Trophoblast cell (in vitro differentiated cells and primary cell): ENCODE measurements at regions not wholly inside any gene's neighbourhood (a gene's known extent, or its start where the extent isn't known, plus 50 kb on each side); places are given as distances from the start of the nearest gene placed in this dataset.

Source experiments
- DNase-seq, 2 donors: peaks; one replicate each; pipeline ENCODE4 v3.0.0-alpha.2; 2016
- H2AFZ ChIP-seq: 2 replicates; pipeline ENCODE4 v1.6.1; 2013; ENCODE audit warnings: low read length, moderate library complexity, mild to moderate bottlenecking; ENCODE audit not compliant: insufficient read depth, poor library complexity
- H2AK5ac ChIP-seq: 2 replicates; pipeline ENCODE4 v1.6.1; 2013; ENCODE audit warnings: mild to moderate bottlenecking, low read length
- H2BK120ac ChIP-seq: 2 replicates; pipeline ENCODE4 v1.6.1; 2013; ENCODE audit warnings: low read length, mild to moderate bottlenecking, moderate library complexity; ENCODE audit not compliant: insufficient read depth, poor library complexity
- H2BK12ac ChIP-seq: 2 replicates; pipeline ENCODE4 v1.6.1; 2013; ENCODE audit warnings: mild to moderate bottlenecking, low read length, moderate library complexity
- H2BK5ac ChIP-seq: 2 replicates; pipeline ENCODE4 v1.6.1; 2013; ENCODE audit warnings: low read length, low read depth, moderate library complexity, mild to moderate bottlenecking; ENCODE audit not compliant: poor library complexity
- H3K14ac ChIP-seq: 2 replicates; pipeline ENCODE4 v1.6.1; 2013; ENCODE audit warnings: mild to moderate bottlenecking, low read length
- H3K18ac ChIP-seq: 2 replicates; pipeline ENCODE4 v1.6.1; 2013; ENCODE audit warnings: mild to moderate bottlenecking, low read length
- H3K23ac ChIP-seq: 2 replicates; pipeline ENCODE4 v1.6.1; 2013; ENCODE audit warnings: low read length
- H3K27ac ChIP-seq: 2 replicates; pipeline ENCODE4 v1.5.1; 2013; ENCODE audit warnings: low read depth, mild to moderate bottlenecking, inconsistent platforms, low read length, moderate library complexity
- H3K27me3 ChIP-seq: 2 replicates; pipeline ENCODE4 v1.6.1; 2013; ENCODE audit warnings: inconsistent platforms, mild to moderate bottlenecking, low read length, moderate library complexity; ENCODE audit not compliant: insufficient read depth
- H3K36me3 ChIP-seq, 2 experiments: 1 replicate in 1 of 2; 2 replicates in 1 of 2; pipeline ENCODE4 v1.6.1; 2013; ENCODE audit warnings: low read length in 2 of 2, mild to moderate bottlenecking in 2 of 2, moderate library complexity in 1 of 2; ENCODE audit not compliant: insufficient read depth in 2 of 2, control insufficient read depth in 1 of 2
- H3K4ac ChIP-seq: 2 replicates; pipeline ENCODE4 v1.6.1; 2013; ENCODE audit warnings: low read depth, mild to moderate bottlenecking, low read length, moderate library complexity
- H3K4me1 ChIP-seq, 2 experiments: 1 replicate in 1 of 2; 2 replicates in 1 of 2; pipeline ENCODE4 v1.6.1; 2013; ENCODE audit warnings: low read length in 2 of 2, mild to moderate bottlenecking in 2 of 2, moderate library complexity in 1 of 2; ENCODE audit not compliant: insufficient read depth in 2 of 2, control insufficient read depth in 1 of 2
- H3K4me2 ChIP-seq: 2 replicates; pipeline ENCODE4 v1.6.1; 2013; ENCODE audit warnings: inconsistent platforms, mild to moderate bottlenecking, low read length, moderate library complexity
- H3K4me3 ChIP-seq: 2 replicates; pipeline ENCODE4 v1.5.1; 2013; ENCODE audit warnings: mild to moderate bottlenecking, low read depth, low read length, inconsistent platforms
- H3K79me1 ChIP-seq: one replicate; pipeline ENCODE4 v1.6.1; 2013; ENCODE audit warnings: low read length
- H3K79me2 ChIP-seq: 2 replicates; pipeline ENCODE4 v1.6.1; 2013; ENCODE audit warnings: low read length, mild to moderate bottlenecking; ENCODE audit not compliant: control insufficient read depth, insufficient read depth, poor library complexity
- H3K9ac ChIP-seq: 2 replicates; pipeline ENCODE4 v1.6.1; 2013; ENCODE audit warnings: mild to moderate bottlenecking, low read length
- H3K9me3 ChIP-seq: 2 replicates; pipeline ENCODE4 v1.6.1; 2013; ENCODE audit warnings: low read depth, mild to moderate bottlenecking, control low read depth, inconsistent platforms, low read length; ENCODE audit not compliant: insufficient read depth
- H4K12ac ChIP-seq: 2 replicates; pipeline ENCODE4 v1.6.1; 2013; ENCODE audit warnings: low read depth, mild to moderate bottlenecking, low read length, moderate library complexity
- H4K8ac ChIP-seq: 2 replicates; pipeline ENCODE4 v1.6.1; 2013; ENCODE audit warnings: low read depth, mild to moderate bottlenecking, low read length, moderate library complexity
- H4K91ac ChIP-seq: one replicate; pipeline ENCODE4 v1.6.1; 2013; ENCODE audit warnings: low read depth, mild to moderate bottlenecking, low read length, moderate library complexity
- WGBS: extraction: QIAGEN DNeasy Blood & Tissue Kit; methylation state at CpG from one replicate; pipeline ENCODE4 v1.1.7; 2013; ENCODE audit warnings: missing lambda C conversion rate; ENCODE audit not compliant: insufficient read length, insufficient coverage; ENCODE audit errors: extremely low coverage; 5-methylcytosine and 5-hydroxymethylcytosine counted together

GRCh38 chr7:42746214-42746613, 165.7 kb downstream of the C7orf25 start:
- Histone ChIP-seq H3K9me3 (peaks cover 1% of the 10 kb centered on the region), H4K91ac (no peak overlapping the region), H3K27ac (no peak overlapping the region), H3K79me2 (no peaks in the 10 kb centered on the region), H3K23ac (no peak overlapping the region), H3K18ac (no peak overlapping the region), H3K4ac (no peak overlapping the region), H3K9ac (no peak overlapping the region), H3K27me3 (no peaks in the 10 kb centered on the region), H3K36me3 (no peaks in the 10 kb centered on the region), H2BK120ac (no peak overlapping the region), H3K14ac (no peak overlapping the region), H3K79me1 (no peaks in the 10 kb centered on the region), H2BK12ac (no peak overlapping the region), H3K4me1 (no peaks in the 10 kb centered on the region), H4K8ac (no peak overlapping the region), H3K4me2 (no peak overlapping the region), H2AFZ (no peak overlapping the region), H2BK5ac (no peak overlapping the region), H2AK5ac (no peak overlapping the region), H4K12ac (no peak overlapping the region), H3K4me3 (no peak overlapping the region)
- DNase-seq: no peak
- WGBS: no CpG with 5 or more reads among the region's 2 CpGs

GRCh38 chr7:42745357-42746059, 166.4 kb downstream of the C7orf25 start:
- no peaks in the 10 kb centered on the region for H3K79me2 ChIP-seq
- H3K27ac ChIP-seq: no peak overlapping the region
- H4K8ac ChIP-seq: no peak overlapping the region
- H2BK120ac ChIP-seq: no peak overlapping the region
- no peak overlapping the region for H3K4me2 ChIP-seq
- H2AK5ac ChIP-seq: no peak overlapping the region
- peak in 1 of 2 donors; percentile 60 for DNase-seq
- H3K9ac ChIP-seq: no peak overlapping the region
- H2AFZ ChIP-seq: no peak overlapping the region
- H4K12ac ChIP-seq: no peak overlapping the region
- H3K18ac ChIP-seq: no peak overlapping the region
- peaks cover 1% of the 10 kb centered on the region for H3K9me3 ChIP-seq
- no peak overlapping the region for H3K14ac ChIP-seq
- no peaks in the 10 kb centered on the region for H3K36me3 ChIP-seq
- no peaks in the 10 kb centered on the region for H3K27me3 ChIP-seq
- H4K91ac ChIP-seq: no peak overlapping the region
- H3K4me3 ChIP-seq: no peak overlapping the region
- H3K23ac ChIP-seq: no peak overlapping the region
- H3K4me1 ChIP-seq: no peaks in the 10 kb centered on the region
- no CpG with 5 or more reads among the region's 3 CpGs for WGBS
- H3K4ac ChIP-seq: no peak overlapping the region
- no peaks in the 10 kb centered on the region for H3K79me1 ChIP-seq
- H2BK12ac ChIP-seq: no peak overlapping the region
- H2BK5ac ChIP-seq: no peak overlapping the region

- Histone ChIP-seq H2BK12ac (no peak overlapping the region), H4K8ac (no peak overlapping the region), H4K91ac (no peak overlapping the region), H3K27ac (no peak overlapping the region), H3K4me1 (no peaks in the 10 kb centered on the region), H2BK5ac (no peak overlapping the region), H3K9me3 (peaks cover 1% of the 10 kb centered on the region), H3K27me3 (no peaks in the 10 kb centered on the region), H3K4ac (no peak overlapping the region), H2BK120ac (no peak overlapping the region), H3K4me3 (no peak overlapping the region), H3K36me3 (no peaks in the 10 kb centered on the region), H3K9ac (no peak overlapping the region), H3K18ac (no peak overlapping the region), H3K23ac (no peak overlapping the region), H3K14ac (no peak overlapping the region), H3K79me1 (no peaks in the 10 kb centered on the region), H2AFZ (no peak overlapping the region), H2AK5ac (no peak overlapping the region), H3K4me2 (no peak overlapping the region), H4K12ac (no peak overlapping the region), H3K79me2 (no peaks in the 10 kb centered on the region)
- no CpG with 5 or more reads among the region's 3 CpGs for WGBS
- DNase-seq: no peak
Observed at GRCh38 chr7:42744746-42745145, 167.1 kb downstream of the C7orf25 start.

- H3K4ac ChIP-seq: no peak overlapping the region
- H2AFZ ChIP-seq: no peak overlapping the region
- H3K36me3 ChIP-seq: no peaks in the 10 kb centered on the region
- no peak overlapping the region for H3K18ac ChIP-seq
- H4K91ac ChIP-seq: no peak overlapping the region
- H2BK120ac ChIP-seq: no peak overlapping the region
- no peak overlapping the region for H3K9ac ChIP-seq
- no peaks in the 10 kb centered on the region for H3K79me2 ChIP-seq
- no peak overlapping the region for H2BK12ac ChIP-seq
- WGBS: no CpG with 5 or more reads among the region's 2 CpGs
- no peaks in the 10 kb centered on the region for H3K4me1 ChIP-seq
- no peak overlapping the region for H4K8ac ChIP-seq
- peaks cover 1% of the 10 kb centered on the region for H3K9me3 ChIP-seq
- H3K14ac ChIP-seq: no peak overlapping the region
- no peak overlapping the region for H3K4me3 ChIP-seq
- no peak overlapping the region for H2BK5ac ChIP-seq
- H2AK5ac ChIP-seq: no peak overlapping the region
- DNase-seq: no peak
- no peak overlapping the region for H3K27ac ChIP-seq
- no peaks in the 10 kb centered on the region for H3K27me3 ChIP-seq
- H3K4me2 ChIP-seq: no peak overlapping the region
- no peak overlapping the region for H4K12ac ChIP-seq
- H3K23ac ChIP-seq: no peak overlapping the region
- no peaks in the 10 kb centered on the region for H3K79me1 ChIP-seq
Observed at GRCh38 chr7:42743077-42743858, 168.6 kb downstream of the C7orf25 start.
